GM19463 (cell line): ENCODE measurements at regions not wholly inside any gene's neighbourhood (a gene's known extent, or its start where the extent isn't known, plus 50 kb on each side); places are given as distances from the start of the nearest gene placed in this dataset.

ENCODE experiments used
- ATAC-seq: cut with Tn5 transposase; IDR thresholded peaks from one replicate; pipeline ENCODE4 v1.9.1; 2021; ENCODE audit warnings: mild to moderate bottlenecking, moderate library complexity; ENCODE audit not compliant: unreplicated experiment

GRCh38 chr18:24726727-24727492, 266.5 kb downstream of the HRH4 start:
- ATAC-seq, result no peak

GRCh38 chr18:24727685-24728084, 267.2 kb downstream of the HRH4 start:
- ATAC-seq, result no peak

- ATAC-seq, result no peak
Observed at GRCh38 chr18:24731158-24731557, 270.7 kb downstream of the HRH4 start.

GRCh38 chr18:24731981-24732380, 271.5 kb downstream of the HRH4 start:
- no peak for ATAC-seq

GRCh38 chr18:24734058-24734457, 273.6 kb downstream of the HRH4 start:
- ATAC-seq, result no peak

GRCh38 chr18:24735624-24736231, 275.3 kb downstream of the HRH4 start:
- no peak for ATAC-seq

- no peak for ATAC-seq
Observed at GRCh38 chr18:24736662-24737330, 276.4 kb downstream of the HRH4 start.

GRCh38 chr18:24740829-24741228, 280.4 kb downstream of the HRH4 start:
- no peak for ATAC-seq

- no peak for ATAC-seq
Observed at GRCh38 chr18:24741321-24741720, 280.9 kb downstream of the HRH4 start.

- ATAC-seq, result no peak
Observed at GRCh38 chr18:24741965-24742724, 281.7 kb downstream of the HRH4 start.

- ATAC-seq, result no peak
Observed at GRCh38 chr18:24754583-24755253, 294.3 kb downstream of the HRH4 start.

GRCh38 chr18:24756385-24756784, 295.9 kb downstream of the HRH4 start:
- no peak for ATAC-seq

GRCh38 chr18:24757134-24757533, 296.7 kb downstream of the HRH4 start:
- ATAC-seq, result no peak

- ATAC-seq, result no peak
Observed at GRCh38 chr18:24761765-24762164, 301.3 kb downstream of the HRH4 start.

- ATAC-seq, result no peak
Observed at GRCh38 chr18:24762511-24762910, 302.1 kb downstream of the HRH4 start.

- no peak for ATAC-seq
Observed at GRCh38 chr18:24763765-24764513, 303.5 kb downstream of the HRH4 start.

GRCh38 chr18:24764766-24765165, 304.3 kb downstream of the HRH4 start:
- ATAC-seq, result no peak

- no peak for ATAC-seq
Observed at GRCh38 chr18:24766376-24766775, 305.9 kb downstream of the HRH4 start.

GRCh38 chr18:24770311-24771024, 310.0 kb downstream of the HRH4 start:
- no peak for ATAC-seq
